ENCODE measurements at regions not wholly inside any gene's neighbourhood (a gene's known extent, or its start where the extent isn't known, plus 50 kb on each side); places are given as distances from the start of the nearest gene placed in this dataset.

DNA sequence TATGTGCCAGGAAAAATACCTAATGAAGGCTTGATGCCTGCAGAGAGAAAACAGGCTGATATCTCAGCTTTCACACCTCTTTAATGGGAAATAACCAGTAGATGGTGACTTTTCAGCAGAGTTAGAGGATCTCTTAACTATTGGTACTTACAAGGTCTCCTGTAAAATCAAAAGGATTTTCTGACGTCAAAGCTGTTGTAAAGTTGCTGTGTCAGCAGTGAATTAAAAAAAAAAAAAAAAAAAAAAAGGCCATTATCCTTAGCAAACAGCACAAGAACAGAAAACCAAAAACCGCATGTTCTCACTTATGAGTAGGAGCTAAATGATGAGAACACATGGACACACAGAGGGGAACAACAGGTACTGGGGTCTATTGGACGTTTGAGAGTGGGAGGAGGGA lies 349.1 kb downstream of the AMY1C start:
- no peak for TF ChIP-seq CTCF (IDR thresholded peaks at IDR 0.05)
- TF ChIP-seq POLR2A (IDR thresholded peaks at IDR 0.05), result no peak
